ENCODE measurements at regions not wholly inside any gene's neighbourhood (a gene's known extent, or its start where the extent isn't known, plus 50 kb on each side); places are given as distances from the start of the nearest gene placed in this dataset.

GRCh38 chr1:221916176-221916575 lies 174.3 kb upstream of the DUSP10 start:
- DNase-seq (ENCODE audit: low spot score) (no peak), ATAC-seq (ENCODE audit: low FRiP score) (no peak)
- no peak for TF ChIP-seq CTCF (IDR thresholded peaks at IDR 0.05)

GRCh38 chr1:221915764-221916163 lies 173.9 kb upstream of the DUSP10 start:
- DNase-seq (ENCODE audit: low spot score) (no peak), ATAC-seq (ENCODE audit: low FRiP score) (no peak)
- TF ChIP-seq CTCF (IDR thresholded peaks at IDR 0.05), result no peak

- DNase-seq (ENCODE audit: low spot score), result no peak
- no peak for ATAC-seq (ENCODE audit: low FRiP score)
- TF ChIP-seq CTCF (IDR thresholded peaks at IDR 0.05), result no peak
These were observed 171.5 kb upstream of the DUSP10 start for GRCh38 chr1:221913351-221913892.

- no peak for TF ChIP-seq CTCF (IDR thresholded peaks at IDR 0.05)
- DNase-seq (ENCODE audit: low spot score) (no peak), ATAC-seq (ENCODE audit: low FRiP score) (no peak)
These were observed 170.3 kb upstream of the DUSP10 start for GRCh38 chr1:221912230-221912629.

- TF ChIP-seq CTCF (IDR thresholded peaks at IDR 0.05), result no peak
- DNase-seq (ENCODE audit: low spot score) (no peak), ATAC-seq (ENCODE audit: low FRiP score) (no peak)
These were observed 169.8 kb upstream of the DUSP10 start for GRCh38 chr1:221911714-221912113.

GRCh38 chr1:221910222-221910621 lies 168.3 kb upstream of the DUSP10 start:
- no peak for TF ChIP-seq CTCF (IDR thresholded peaks at IDR 0.05)
- no peak for DNase-seq (ENCODE audit: low spot score)
- no peak for ATAC-seq (ENCODE audit: low FRiP score)

GRCh38 chr1:221908573-221908972 lies 166.7 kb upstream of the DUSP10 start:
- no peak for ATAC-seq (ENCODE audit: low FRiP score)
- DNase-seq (ENCODE audit: low spot score), result no peak
- no peak for TF ChIP-seq CTCF (IDR thresholded peaks at IDR 0.05)

Data from omental fat pad (tissue), 3 donors.